T47D (cell line): ENCODE measurements at regions not wholly inside any gene's neighbourhood (a gene's known extent, or its start where the extent isn't known, plus 50 kb on each side); places are given as distances from the start of the nearest gene placed in this dataset.

Source experiments
- DNase-seq, 2 experiments: peaks; one replicate each; pipeline versions ENCODE4 v3.0.0 to v3.0.0-alpha.2; 2011 to 2012; ENCODE audit warnings: low read depth in 1 of 2, low spot score in 1 of 2
- JUND ChIP-seq: IDR thresholded peaks from 2 replicates; pipeline ENCODE4 v1.6.1; 2012; ENCODE audit warnings: low read depth
- in situ Hi-C: cut with HindIII; loops from 2 replicates; pipeline ENCODE4 v1.10.0; 2016; ENCODE audit warnings: low sequenced_read_pairs, low pct_unique_long_range_greater_than_20kb

- in situ Hi-C loops, result no loop called here
- TF ChIP-seq JUND, result no peak
- no peak for DNase-seq
Observed at GRCh38 chr3:124574012-124574411, 156.2 kb upstream of the UMPS start.

GRCh38 chr3:124576565-124577493 is 153.4 kb upstream of the UMPS start:
- no peak for DNase-seq
- in situ Hi-C loops, result no loop called here
- no peak for TF ChIP-seq JUND

- TF ChIP-seq JUND, result no peak
- DNase-seq, result no peak
- in situ Hi-C loops, result no loop called here
Observed at GRCh38 chr3:124577494-124578167, 152.6 kb upstream of the UMPS start.

GRCh38 chr3:124579641-124580040 is 150.6 kb upstream of the UMPS start:
- no peak for TF ChIP-seq JUND
- no peak for DNase-seq
- in situ Hi-C loops, result no loop called here

GRCh38 chr3:124582196-124582595 is 148.1 kb upstream of the UMPS start:
- in situ Hi-C loops, result no loop called here
- TF ChIP-seq JUND, result no peak

GRCh38 chr3:124582621-124583395 is 147.4 kb upstream of the UMPS start:
- DNase-seq, result no peak
- in situ Hi-C loops, result no loop called here
- no peak for TF ChIP-seq JUND

More at GRCh38 chr3:124582196-124582595, 148.1 kb upstream of the UMPS start:
- DNase-seq, result no peak

- no peak for DNase-seq
- in situ Hi-C loops, result no loop called here
- TF ChIP-seq JUND, result no peak
Observed at GRCh38 chr3:124584245-124584551, 146.1 kb upstream of the UMPS start.

- in situ Hi-C loops, result no loop called here
- DNase-seq, result peak; percentile 63 to 86
- TF ChIP-seq JUND, result no peak
Observed at GRCh38 chr3:124584552-124585391, 145.5 kb upstream of the UMPS start.

GRCh38 chr3:124586126-124587052 is 143.9 kb upstream of the UMPS start:
- no peak for TF ChIP-seq JUND
- in situ Hi-C loops, result no loop called here
- no peak for DNase-seq

GRCh38 chr3:124587053-124587408 is 143.2 kb upstream of the UMPS start:
- peak in 1 of 2 experiments; percentile 87 for DNase-seq
- TF ChIP-seq JUND, result no peak
- in situ Hi-C loops, result no loop called here

- in situ Hi-C loops, result no loop called here
- TF ChIP-seq JUND, result no peak
- DNase-seq, result no peak
Observed at GRCh38 chr3:124588036-124588435, 142.2 kb upstream of the UMPS start.
